GM23338 (cell line): ENCODE measurements at regions not wholly inside any gene's neighbourhood (a gene's known extent, or its start where the extent isn't known, plus 50 kb on each side); places are given as distances from the start of the nearest gene placed in this dataset.

Experiments used
- ATAC-seq: fragments of 200-7000 bp; cut with Tn5 transposase; 3 replicates; pipeline ENCODE4 v1.9.1; 2020
- DNase-seq: peaks from one replicate; pipeline ENCODE4 v3.0.0-alpha.2; 2015; ENCODE audit warnings: low spot score
- H2AFZ ChIP-seq: fragments of 200-600 bp; sonication (generic); 2 replicates; pipeline ENCODE4 v1.8.0; 2016; ENCODE audit warnings: antibody characterized with exemption, mild to moderate bottlenecking, moderate library complexity
- H3F3A ChIP-seq: fragments of 200-600 bp; sonication (generic); replicated peaks from 2 replicates; pipeline ENCODE4 v1.8.0; 2017; ENCODE audit warnings: antibody characterized with exemption, mixed run types, low read depth
- H3K27ac ChIP-seq: fragments of 200-600 bp; sonication (generic); 2 replicates; pipeline ENCODE4 v1.6.1; 2016; ENCODE audit warnings: low read depth
- H3K27me3 ChIP-seq: fragments of 200-600 bp; sonication (generic); 2 replicates; pipeline ENCODE4 v1.8.0; 2016; ENCODE audit warnings: mild to moderate bottlenecking, mixed run types, moderate library complexity; ENCODE audit not compliant: insufficient read depth
- H3K36me3 ChIP-seq: fragments of 200-600 bp; sonication (generic); 2 replicates; pipeline ENCODE4 v1.8.0; 2016; ENCODE audit warnings: mild to moderate bottlenecking; ENCODE audit not compliant: insufficient read depth
- H3K4me1 ChIP-seq: fragments of 200-600 bp; sonication (generic); 2 replicates; pipeline ENCODE4 v1.8.0; 2016; ENCODE audit warnings: mild to moderate bottlenecking, moderate library complexity; ENCODE audit not compliant: insufficient read depth
- H3K4me2 ChIP-seq: fragments of 200-600 bp; sonication (generic); 2 replicates; pipeline ENCODE4 v1.7.1; 2017; ENCODE audit warnings: mixed run types
- H3K4me3 ChIP-seq: fragments of 200-600 bp; sonication (generic); 2 replicates; pipeline ENCODE4 v1.6.1; 2016; ENCODE audit warnings: mixed run types
- H3K79me2 ChIP-seq: fragments of 200-600 bp; sonication (generic); replicated peaks from 2 replicates; pipeline ENCODE4 v1.8.0; 2017; ENCODE audit warnings: mild to moderate bottlenecking; ENCODE audit not compliant: insufficient read depth
- H3K9me2 ChIP-seq: fragments of 200-600 bp; sonication (generic); 2 replicates; pipeline ENCODE4 v1.8.0; 2017; ENCODE audit not compliant: insufficient read depth
- H4K20me1 ChIP-seq: fragments of 200-600 bp; sonication (generic); replicated peaks from 2 replicates; pipeline ENCODE4 v1.8.0; 2017; ENCODE audit warnings: mild to moderate bottlenecking; ENCODE audit not compliant: insufficient read depth
- H3K27ac Mint-ChIP-seq: 2 replicates; pipeline ENCODE4 v1.8.0; 2020; ENCODE audit warnings: inconsistent platforms, mild to moderate bottlenecking, moderate library complexity, mixed read lengths
- H3K27me3 Mint-ChIP-seq: 3 replicates; pipeline ENCODE4 v1.8.0; 2022; ENCODE audit warnings: low read depth, mild to moderate bottlenecking, moderate library complexity, mixed read lengths, inconsistent platforms; ENCODE audit not compliant: insufficient read depth, poor library complexity
- H3K36me3 Mint-ChIP-seq: 3 replicates; pipeline ENCODE4 v1.8.0; 2021; ENCODE audit warnings: low read depth, mild to moderate bottlenecking, inconsistent platforms, moderate library complexity, mixed read lengths
- H3K4me1 Mint-ChIP-seq: 3 replicates; pipeline ENCODE4 v1.8.0; 2020; ENCODE audit warnings: mild to moderate bottlenecking, inconsistent platforms, mixed read lengths
- H3K4me3 Mint-ChIP-seq: 3 replicates; pipeline ENCODE4 v1.8.0; 2021; ENCODE audit warnings: moderate library complexity, mild to moderate bottlenecking, inconsistent platforms, mixed read lengths
- H3K9me3 Mint-ChIP-seq: 3 replicates; pipeline ENCODE4 v1.8.0; 2020; ENCODE audit warnings: moderate library complexity, mild to moderate bottlenecking, inconsistent platforms, mixed read lengths
- CREB1 ChIP-seq: fragments of 250-450 bp; sonication (Bioruptor Pico); IDR thresholded peaks from 2 replicates; pipeline ENCODE4 v1.5.0; 2020; ENCODE audit warnings: low read depth, mild to moderate bottlenecking, moderate library complexity
- CTCF ChIP-seq, 2 experiments: fragments of 200-600 bp in 1 of 2; sonication (generic) in 1 of 2; conservative IDR thresholded peaks; 2 replicates each; pipeline versions ENCODE4 v1.5.1 to v1.6.1; 2016 to 2017; ENCODE audit warnings: antibody characterized with exemption in 2 of 2, low read depth in 2 of 2, mild to moderate bottlenecking in 2 of 2, moderate library complexity in 1 of 2
- ETS1 ChIP-seq: IDR thresholded peaks from 2 replicates; pipeline ENCODE4 v1.6.1; 2016; ENCODE audit warnings: antibody characterized with exemption
- EZH2 ChIP-seq: fragments of 200-600 bp; sonication (generic); IDR thresholded peaks from one replicate; pipeline ENCODE4 v1.8.0; 2017; ENCODE audit warnings: antibody characterized with exemption, mild to moderate bottlenecking, low read depth; ENCODE audit not compliant: unreplicated experiment
- EZH2phosphoT487 ChIP-seq: fragments of 200-600 bp; sonication (generic); IDR thresholded peaks from one replicate; pipeline ENCODE4 v1.8.1; 2018; ENCODE audit warnings: antibody characterized with exemption; ENCODE audit not compliant: unreplicated experiment
- JUNB ChIP-seq: IDR thresholded peaks from one replicate; pipeline ENCODE4 v1.6.1; 2016; ENCODE audit warnings: antibody characterized with exemption; ENCODE audit not compliant: unreplicated experiment
- NANOG ChIP-seq: IDR thresholded peaks from 2 replicates; pipeline ENCODE4 v1.6.1; 2016; ENCODE audit warnings: antibody characterized with exemption, borderline replicate concordance
- POLR2AphosphoS5 ChIP-seq: IDR thresholded peaks from 2 replicates; pipeline ENCODE4 v1.6.1; 2016; ENCODE audit warnings: antibody characterized with exemption, low read depth
- REST ChIP-seq: IDR thresholded peaks from one replicate; pipeline ENCODE4 v1.6.1; 2018; ENCODE audit warnings: antibody characterized with exemption; ENCODE audit not compliant: unreplicated experiment
- ZNF114 ChIP-seq: fragments of 250-450 bp; sonication (Bioruptor Pico); IDR thresholded peaks from 2 replicates; pipeline ENCODE4 v1.5.0; 2020; ENCODE audit warnings: mild to moderate bottlenecking, moderate library complexity
- ZNF331 ChIP-seq: fragments of 250-450 bp; sonication (Bioruptor Pico); IDR thresholded peaks from 2 replicates; pipeline ENCODE4 v1.5.0; 2020; ENCODE audit warnings: low read depth, mild to moderate bottlenecking, moderate library complexity

GRCh38 chr7:93817526-93817925 lies 73.0 kb downstream of the TFPI2 start:
- Mint-ChIP-seq H3K27me3 (peaks cover 1% of the 10 kb centered on the region), H3K4me3 (no peak overlapping the region), H3K36me3 (no peaks in the 10 kb centered on the region), H3K9me3 (no peaks in the 10 kb centered on the region), H3K4me1 (peaks cover 21% of the 10 kb centered on the region; the same call in 2 of the 3 replicates), H3K27ac (no peak overlapping the region)
- H3K79me2 ChIP-seq, result no peaks in the 10 kb centered on the region
- no peak for ATAC-seq
- H2AFZ ChIP-seq, result no peak overlapping the region
- no peaks in the 10 kb centered on the region for H3K36me3 ChIP-seq
- no peak for DNase-seq
- no peaks in the 10 kb centered on the region for H4K20me1 ChIP-seq
- H3K27me3 ChIP-seq, result no peaks in the 10 kb centered on the region
- H3K27ac ChIP-seq, result no peak overlapping the region
- no peaks in the 10 kb centered on the region; the same call in 1 of the 2 replicates for H3K9me2 ChIP-seq
- TF ChIP-seq ETS1, result no peak
- no peak for TF ChIP-seq EZH2
- no peak for TF ChIP-seq EZH2phosphoT487
- H3K4me3 ChIP-seq, result no peak overlapping the region
- no peaks in the 10 kb centered on the region for H3F3A ChIP-seq
- no peak overlapping the region for H3K4me2 ChIP-seq
- peaks cover 6% of the 10 kb centered on the region for H3K4me1 ChIP-seq

GRCh38 chr7:93817004-93817403 lies 73.5 kb downstream of the TFPI2 start:
- H3K27me3 ChIP-seq, result no peaks in the 10 kb centered on the region
- Mint-ChIP-seq H3K36me3 (no peaks in the 10 kb centered on the region), H3K27me3 (peaks cover 1% of the 10 kb centered on the region), H3K9me3 (no peaks in the 10 kb centered on the region), H3K4me3 (no peak overlapping the region), H3K4me1 (peaks cover 17% of the 10 kb centered on the region; the same call in 2 of the 3 replicates), H3K27ac (no peak overlapping the region)
- no peak overlapping the region for H3K4me2 ChIP-seq
- no peaks in the 10 kb centered on the region for H4K20me1 ChIP-seq
- no peaks in the 10 kb centered on the region; the same call in 1 of the 2 replicates for H3K9me2 ChIP-seq
- H3K4me3 ChIP-seq, result no peak overlapping the region
- H3K36me3 ChIP-seq, result no peaks in the 10 kb centered on the region
- peak; percentile 24 for DNase-seq
- no peaks in the 10 kb centered on the region for H3F3A ChIP-seq
- H3K4me1 ChIP-seq, result peaks cover 6% of the 10 kb centered on the region
- H3K79me2 ChIP-seq, result no peaks in the 10 kb centered on the region
- no peak overlapping the region for H3K27ac ChIP-seq
- ATAC-seq, result peak; percentile 91
- H2AFZ ChIP-seq, result no peak overlapping the region
- TF ChIP-seq EZH2phosphoT487 (no peak), JUNB (no peak), CREB1 (no peak), REST (no peak), ZNF331 (CRISPR knock-in tag) (no peak), ZNF114 (no peak), EZH2 (no peak), CTCF (conservative IDR thresholded peaks at IDR 0.05; ENCODE audit: low read depth in 2 of 2) (no peak), NANOG (no peak), POLR2AphosphoS5 (no peak)
